NCI-H128 (cell line): ENCODE measurements at regions not wholly inside any gene's neighbourhood (a gene's known extent, or its start where the extent isn't known, plus 50 kb on each side); places are given as distances from the start of the nearest gene placed in this dataset.
"Not testable (repeated sequence)": the region's sequence is repeated elsewhere in the genome, so short reads cannot be mapped to it uniquely, and the experiment has no call there.

ENCODE experiments used
- DNase-seq: peaks from one replicate; lab custom pipeline; 2025; ENCODE audit not compliant: unreplicated experiment; lab: John Stamatoyannopoulos, UW

GRCh38 chr5:52148679-52149078 lies 639.0 kb upstream of the ITGA1 start:
- DNase-seq = no peak

GRCh38 chr5:52150501-52150900 lies 637.2 kb upstream of the ITGA1 start:
- DNase-seq = no peak

GRCh38 chr5:52156809-52157208 lies 630.9 kb upstream of the ITGA1 start:
- not testable (repeated sequence) for DNase-seq

- not testable (repeated sequence) for DNase-seq
Measured at GRCh38 chr5:52165806-52166205, 621.9 kb upstream of the ITGA1 start.

- no peak for DNase-seq
Measured at GRCh38 chr5:52173133-52173532, 614.6 kb upstream of the ITGA1 start.

GRCh38 chr5:52177193-52177592 lies 610.5 kb upstream of the ITGA1 start:
- no peak for DNase-seq

GRCh38 chr5:52181403-52181802 lies 606.3 kb upstream of the ITGA1 start:
- no peak for DNase-seq

GRCh38 chr5:52190737-52191136 lies 597.0 kb upstream of the ITGA1 start:
- DNase-seq = no peak

GRCh38 chr5:52199833-52200232 lies 587.9 kb upstream of the ITGA1 start:
- DNase-seq = no peak

GRCh38 chr5:52202256-52202655 lies 585.5 kb upstream of the ITGA1 start:
- DNase-seq = no peak

GRCh38 chr5:52204310-52204709 lies 583.4 kb upstream of the ITGA1 start:
- no peak for DNase-seq
